ENCODE measurements at regions not wholly inside any gene's neighbourhood (a gene's known extent, or its start where the extent isn't known, plus 50 kb on each side); places are given as distances from the start of the nearest gene placed in this dataset.
"Not testable (repeated sequence)": the region's sequence is repeated elsewhere in the genome, so short reads cannot be mapped to it uniquely, and the experiment has no call there.

DNA sequence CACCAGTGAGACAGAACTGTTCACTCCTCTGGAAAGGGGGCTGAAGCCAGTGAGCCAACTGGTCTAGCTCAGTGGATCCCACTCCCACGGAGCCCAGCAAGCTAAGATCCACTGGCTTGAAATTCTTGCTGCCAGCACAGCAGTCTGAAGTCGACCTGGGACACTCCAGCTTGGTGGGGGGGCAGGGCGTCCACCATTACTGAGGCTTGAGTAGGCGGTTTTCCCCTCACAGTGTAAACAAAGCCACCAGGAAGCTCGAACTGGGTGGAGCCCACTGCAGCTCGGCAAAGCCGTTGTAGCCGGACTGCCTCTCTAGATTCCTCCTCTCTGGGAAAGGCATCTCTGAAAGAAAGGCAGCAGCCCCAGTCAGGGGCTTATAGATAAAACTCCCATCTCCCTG, 52.3 kb upstream of the BBX start:
- TF ChIP-seq, protein P1, sequence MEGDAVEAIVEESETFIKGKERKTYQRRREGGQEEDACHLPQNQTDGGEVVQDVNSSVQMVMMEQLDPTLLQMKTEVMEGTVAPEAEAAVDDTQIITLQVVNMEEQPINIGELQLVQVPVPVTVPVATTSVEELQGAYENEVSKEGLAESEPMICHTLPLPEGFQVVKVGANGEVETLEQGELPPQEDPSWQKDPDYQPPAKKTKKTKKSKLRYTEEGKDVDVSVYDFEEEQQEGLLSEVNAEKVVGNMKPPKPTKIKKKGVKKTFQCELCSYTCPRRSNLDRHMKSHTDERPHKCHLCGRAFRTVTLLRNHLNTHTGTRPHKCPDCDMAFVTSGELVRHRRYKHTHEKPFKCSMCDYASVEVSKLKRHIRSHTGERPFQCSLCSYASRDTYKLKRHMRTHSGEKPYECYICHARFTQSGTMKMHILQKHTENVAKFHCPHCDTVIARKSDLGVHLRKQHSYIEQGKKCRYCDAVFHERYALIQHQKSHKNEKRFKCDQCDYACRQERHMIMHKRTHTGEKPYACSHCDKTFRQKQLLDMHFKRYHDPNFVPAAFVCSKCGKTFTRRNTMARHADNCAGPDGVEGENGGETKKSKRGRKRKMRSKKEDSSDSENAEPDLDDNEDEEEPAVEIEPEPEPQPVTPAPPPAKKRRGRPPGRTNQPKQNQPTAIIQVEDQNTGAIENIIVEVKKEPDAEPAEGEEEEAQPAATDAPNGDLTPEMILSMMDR (IDR thresholded peaks at IDR 0.05; ENCODE audit: extremely low read depth in 1 of 2, insufficient read depth in 1 of 2, low read depth in 1 of 2, low read length in 2 of 2): not testable (repeated sequence)
- not testable (repeated sequence) for TF ChIP-seq POLR2AphosphoS5 (IDR thresholded peaks at IDR 0.05; ENCODE audit: insufficient read depth, low read depth, low read length); POLR2A (IDR thresholded peaks at IDR 0.05; ENCODE audit: low read depth, low read length); EZH2 (IDR thresholded peaks at IDR 0.05; ENCODE audit: borderline replicate concordance, low read depth, low read length, severe bottlenecking); JUN (IDR thresholded peaks at IDR 0.05; ENCODE audit: borderline replicate concordance, insufficient read depth, insufficient read length, low read depth); FOS (IDR thresholded peaks at IDR 0.05; ENCODE audit: borderline replicate concordance, insufficient read depth, low read length)

Data from endothelial cell of umbilical vein (primary cell).